HG03571 (cell line): ENCODE measurements at regions not wholly inside any gene's neighbourhood (a gene's known extent, or its start where the extent isn't known, plus 50 kb on each side); places are given as distances from the start of the nearest gene placed in this dataset.
"Not testable (repeated sequence)": the region's sequence is repeated elsewhere in the genome, so short reads cannot be mapped to it uniquely, and the experiment has no call there.

Source experiments
- ATAC-seq: cut with Tn5 transposase; IDR thresholded peaks from one replicate; pipeline ENCODE4 v1.9.1; 2021; ENCODE audit not compliant: unreplicated experiment

DNA sequence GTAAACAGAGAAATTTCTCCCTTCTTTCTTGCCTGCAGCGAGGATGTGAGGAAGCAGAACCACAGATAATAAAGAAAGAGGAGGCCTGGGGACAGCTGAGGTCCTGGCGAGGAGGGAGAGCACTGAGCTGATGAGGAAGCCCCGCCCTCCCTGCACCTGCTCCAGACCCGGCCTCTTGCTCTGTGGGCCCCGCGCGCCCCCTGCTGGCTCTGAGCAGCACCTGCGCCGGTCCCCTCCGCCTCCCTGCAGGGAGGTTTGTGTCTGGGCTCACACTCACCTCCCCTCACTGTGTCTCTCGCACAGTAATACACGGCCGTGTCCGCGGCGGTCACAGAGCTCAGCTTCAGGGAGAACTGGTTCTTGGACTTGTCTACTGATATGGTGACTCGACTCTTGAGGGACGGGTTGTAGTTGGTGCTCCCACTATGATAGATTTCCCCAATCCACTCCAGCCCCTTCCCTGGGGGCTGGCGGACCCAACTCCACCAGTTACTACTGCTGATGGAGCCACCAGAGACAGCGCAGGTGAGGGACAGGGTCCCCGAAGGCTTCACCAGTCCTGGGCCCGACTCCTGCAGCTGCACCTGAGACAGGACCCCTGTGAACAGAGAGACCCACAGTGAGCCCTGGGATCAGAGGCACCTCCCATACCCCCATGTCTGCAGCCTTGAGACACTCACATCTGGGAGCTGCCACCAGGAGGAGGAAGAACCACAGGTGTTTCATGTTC, 485.4 kb downstream of the TMEM121 start:
- ATAC-seq, result not testable (repeated sequence)

DNA sequence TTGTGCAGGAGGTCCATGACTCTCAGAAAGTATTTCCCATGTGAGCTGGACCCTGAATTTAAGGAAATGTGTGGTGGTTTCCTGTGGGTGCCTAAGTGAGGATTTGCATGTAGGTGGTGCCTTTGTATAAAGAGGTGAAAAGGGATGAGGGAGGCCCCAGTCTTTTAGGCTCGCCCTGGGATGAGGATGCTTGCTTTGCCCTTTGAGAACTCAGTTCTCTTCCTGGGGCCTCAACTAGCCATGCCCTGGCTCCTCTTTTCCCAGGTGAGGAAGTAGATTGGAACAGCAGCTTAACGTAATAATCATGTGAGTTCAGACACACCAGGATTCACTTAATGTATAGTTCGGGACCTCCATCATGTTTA, 486.0 kb downstream of the TMEM121 start:
- not testable (repeated sequence) for ATAC-seq

DNA sequence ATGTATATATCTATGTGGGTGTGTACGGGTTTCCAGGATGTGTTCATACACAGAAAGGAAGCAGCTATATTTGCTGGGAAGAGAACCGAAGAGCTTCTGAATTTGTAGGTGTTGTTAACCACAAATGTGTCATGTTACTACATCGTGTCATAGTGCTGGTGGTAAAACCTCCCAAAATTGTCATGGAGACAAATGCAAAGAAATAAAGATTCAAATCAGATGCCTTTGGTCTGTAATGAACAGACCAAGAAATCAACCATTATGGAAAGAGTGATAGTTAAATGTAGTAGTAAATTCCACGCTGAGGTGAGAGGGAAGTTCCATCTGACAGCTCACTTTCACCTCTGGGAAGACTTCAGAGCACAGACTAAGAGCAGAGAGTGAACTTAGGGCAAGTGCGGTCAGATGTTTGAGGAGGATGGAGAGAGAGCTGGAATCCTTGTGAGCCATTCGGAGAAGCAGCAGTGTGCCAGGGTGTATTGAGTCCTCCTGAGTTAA, 487.5 kb downstream of the TMEM121 start:
- ATAC-seq, result no peak

DNA sequence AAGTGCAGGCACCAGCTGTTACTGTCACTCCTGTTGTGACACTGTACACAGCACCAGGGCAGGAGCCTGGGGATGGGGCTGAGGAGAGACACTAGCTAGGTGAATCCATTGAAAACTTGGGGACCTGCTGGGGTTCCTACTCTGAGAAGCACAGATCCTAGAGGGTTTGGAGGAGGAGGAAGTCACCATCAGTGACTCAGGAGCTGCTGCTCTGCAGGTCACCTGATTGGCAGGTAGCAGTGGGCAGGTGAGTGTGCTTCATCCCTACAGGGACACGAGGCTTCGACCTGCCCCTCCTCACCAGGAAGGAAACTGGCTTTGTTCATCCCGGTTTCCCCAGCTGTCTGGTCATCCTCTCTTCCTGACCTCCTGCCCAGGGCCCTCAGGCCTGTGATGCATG, 491.6 kb downstream of the TMEM121 start:
- not testable (repeated sequence) for ATAC-seq

DNA sequence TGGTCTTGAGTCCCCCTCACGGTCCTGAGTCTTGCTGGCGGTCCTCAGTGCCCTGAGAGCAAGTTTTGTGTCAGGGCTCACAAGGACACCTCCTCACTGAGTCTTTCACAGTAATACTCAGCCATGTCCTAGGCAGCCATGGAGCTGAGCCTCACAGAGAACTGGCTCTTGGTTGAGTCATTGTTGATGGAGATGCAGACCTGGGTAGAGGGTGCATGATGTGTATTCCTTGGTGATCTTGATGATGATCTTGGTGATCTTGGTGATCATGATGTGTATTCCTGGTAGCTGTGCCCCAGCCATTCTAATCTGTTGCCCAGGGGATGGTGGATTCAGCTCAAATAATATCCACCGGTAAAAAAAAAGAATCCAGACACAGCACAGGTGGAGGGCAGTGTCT, 495.4 kb downstream of the TMEM121 start:
- ATAC-seq, result no peak

- not testable (repeated sequence) for ATAC-seq
Observed at GRCh38 chr14:106022648-106023047, 496.3 kb downstream of the TMEM121 start.

DNA sequence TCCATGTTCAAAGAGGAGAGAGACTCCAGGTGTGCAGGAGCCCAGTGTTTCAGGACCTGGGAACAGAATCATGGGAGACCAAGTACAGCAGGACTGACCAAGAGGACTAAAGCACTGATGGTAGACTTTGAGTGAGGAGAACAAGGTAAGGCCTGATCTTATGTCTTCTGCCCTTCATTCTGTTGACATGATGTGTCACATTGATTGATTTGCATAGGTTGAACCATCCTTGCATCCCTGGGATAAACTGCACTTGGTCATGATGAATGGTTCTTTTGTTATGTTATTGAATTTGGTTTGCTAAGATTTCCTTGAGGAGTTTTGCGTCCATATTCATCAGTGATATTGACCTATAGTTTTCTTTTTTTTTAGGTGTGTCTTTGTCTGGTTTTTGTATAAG, 497.0 kb downstream of the TMEM121 start:
- ATAC-seq, result no peak

GRCh38 chr14:106024983-106025604, 498.7 kb downstream of the TMEM121 start:
- no peak for ATAC-seq

DNA sequence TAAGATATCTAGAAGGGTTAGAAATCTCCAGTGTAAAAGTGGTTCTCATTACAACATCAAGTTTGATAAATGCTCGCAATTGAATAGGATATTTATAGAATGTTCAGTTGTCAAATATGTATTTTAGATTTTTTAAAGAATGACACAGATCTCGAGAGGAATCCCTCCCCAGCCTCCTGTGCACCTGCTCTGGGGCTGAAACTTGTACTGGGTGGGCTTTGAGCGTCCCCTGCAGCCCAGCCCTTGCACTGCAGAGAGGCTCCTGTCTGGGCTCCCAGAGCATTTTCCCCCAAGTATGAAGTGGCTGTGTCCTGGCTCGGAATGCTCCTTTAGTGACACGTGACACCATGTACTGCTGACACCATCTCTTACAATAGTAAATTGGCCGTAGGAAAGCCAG, 499.6 kb downstream of the TMEM121 start:
- ATAC-seq, result no peak

- not testable (repeated sequence) for ATAC-seq
Observed at GRCh38 chr14:106027759-106028158, 501.4 kb downstream of the TMEM121 start.

DNA sequence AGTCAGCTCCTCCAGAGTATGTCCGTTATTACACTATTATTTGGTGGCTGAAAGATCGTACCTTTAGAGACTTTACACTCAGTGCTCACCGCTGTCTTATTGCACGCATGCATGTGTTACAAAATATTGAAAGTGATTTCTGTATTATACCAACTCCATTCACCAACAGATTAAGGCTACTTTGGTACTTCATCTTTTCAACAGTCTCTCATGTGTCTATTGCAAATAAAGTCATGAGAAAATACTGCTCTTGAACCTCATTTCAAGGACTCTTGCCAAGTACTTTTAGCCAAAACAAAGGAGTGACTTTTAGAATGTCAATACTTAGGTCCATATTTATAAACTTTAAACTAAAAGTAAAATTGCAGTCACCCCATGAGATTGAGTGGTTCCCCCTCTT, 503.6 kb downstream of the TMEM121 start:
- no peak for ATAC-seq

GRCh38 chr14:106037380-106037779, 511.0 kb downstream of the TMEM121 start:
- no peak for ATAC-seq

- ATAC-seq, result no peak
Observed at GRCh38 chr14:106038263-106038662, 511.9 kb downstream of the TMEM121 start.

- no peak for ATAC-seq
Observed at GRCh38 chr14:106039400-106039799, 513.0 kb downstream of the TMEM121 start.

DNA sequence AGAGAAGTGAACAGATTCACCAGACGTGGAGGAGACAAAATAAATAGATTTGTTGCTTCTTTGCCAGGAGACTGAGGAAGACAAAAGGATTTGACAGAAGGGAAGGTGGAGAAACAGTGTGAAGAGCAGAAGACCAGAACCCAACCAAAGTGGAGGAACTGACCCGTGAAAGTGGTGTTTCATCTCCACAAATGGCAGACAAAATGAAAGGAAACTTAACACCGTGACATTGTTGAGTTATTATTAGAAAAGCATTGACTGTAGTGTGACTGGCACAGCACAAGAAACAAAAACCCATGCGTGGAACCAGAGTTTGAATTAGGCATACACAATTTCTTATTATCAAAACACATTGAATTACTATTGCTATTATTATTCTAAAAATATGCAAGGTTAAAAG, 518.1 kb downstream of the TMEM121 start:
- ATAC-seq, result no peak

DNA sequence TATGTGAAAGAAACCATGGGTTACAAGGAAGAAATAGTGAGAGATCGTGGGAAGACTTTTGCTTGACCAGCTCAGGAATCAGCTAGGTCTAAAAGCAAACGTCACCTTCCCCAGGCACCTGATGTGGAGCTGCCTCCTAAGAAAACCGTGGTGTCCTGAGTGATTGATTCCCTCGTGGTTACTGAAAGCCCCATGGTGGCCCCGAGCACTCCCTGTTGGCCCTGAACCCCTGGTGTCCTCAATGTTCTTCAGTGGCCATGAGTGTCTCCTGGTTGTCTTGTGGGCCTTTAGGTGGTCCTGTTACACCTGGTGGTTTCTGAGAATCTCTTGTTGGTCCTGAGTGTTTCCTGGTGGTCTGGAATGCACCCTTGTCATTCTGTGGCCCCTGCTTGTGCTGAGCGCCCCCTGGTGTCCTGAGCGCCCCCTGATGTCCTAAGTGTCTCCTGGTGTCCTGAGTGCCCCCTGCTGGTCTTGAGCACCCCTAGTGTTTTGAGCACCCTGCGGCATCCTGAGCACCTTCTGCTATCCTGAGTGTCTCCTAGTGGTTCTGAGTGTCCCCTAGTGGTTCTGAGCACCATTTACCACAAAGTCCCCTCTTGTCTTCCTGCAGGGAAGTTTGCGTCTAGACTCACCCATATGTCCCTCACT, 518.7 kb downstream of the TMEM121 start:
- no peak for ATAC-seq

DNA sequence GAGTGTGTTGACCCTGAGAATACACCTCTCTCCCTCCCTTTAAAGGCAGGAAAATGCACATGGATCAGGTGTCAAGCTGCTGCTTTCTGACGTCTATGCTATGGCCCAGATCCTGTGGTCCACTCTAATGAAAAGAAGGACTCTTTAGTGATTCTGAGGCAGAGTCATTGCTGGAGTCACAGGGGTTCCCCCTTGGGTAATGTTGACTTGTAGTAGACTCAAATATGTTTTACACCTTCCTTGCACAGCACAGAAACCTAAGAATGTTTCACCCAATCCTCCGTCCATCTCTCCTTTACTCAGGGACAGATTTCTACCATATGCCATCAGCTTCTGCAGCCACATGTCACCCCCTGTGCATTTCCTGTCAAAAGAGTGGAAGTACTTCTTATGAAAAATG, 525.4 kb downstream of the TMEM121 start:
- no peak for ATAC-seq

GRCh38 chr14:106055289-106055688, 528.9 kb downstream of the TMEM121 start:
- no peak for ATAC-seq

GRCh38 chr14:106058342-106058741, 532.0 kb downstream of the TMEM121 start:
- no peak for ATAC-seq

GRCh38 chr14:106060276-106060975, 534.0 kb downstream of the TMEM121 start:
- ATAC-seq, result no peak

DNA sequence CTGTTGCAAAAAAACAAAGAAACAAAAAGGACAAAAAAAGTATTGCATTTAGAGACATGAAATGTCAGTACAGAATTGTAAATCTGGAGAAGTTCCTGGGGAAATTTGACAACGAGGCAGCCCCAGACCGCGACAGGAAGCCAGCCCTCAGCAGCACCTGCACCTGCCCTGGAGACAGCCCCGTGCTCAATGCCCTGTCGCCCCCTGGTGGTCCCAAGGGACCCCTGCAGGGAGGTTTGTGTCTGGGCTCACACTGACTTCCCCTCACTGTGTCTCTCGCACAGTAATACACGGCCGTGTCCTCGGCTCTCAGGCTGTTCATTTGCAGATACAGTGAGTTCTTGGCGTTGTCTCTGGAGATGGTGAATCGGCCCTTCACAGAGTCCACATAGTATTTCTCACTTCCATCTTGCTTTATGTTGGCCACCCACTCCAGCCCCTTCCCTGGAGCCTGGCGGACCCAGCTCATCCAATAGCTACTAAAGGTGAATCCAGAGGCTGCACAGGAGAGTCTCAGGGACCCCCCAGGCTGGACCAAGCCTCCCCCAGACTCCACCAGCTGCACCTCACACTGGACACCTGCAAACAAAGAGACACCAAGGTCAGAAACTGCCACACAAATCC, 535.6 kb downstream of the TMEM121 start:
- not testable (repeated sequence) for ATAC-seq
